ENCODE measurements at regions not wholly inside any gene's neighbourhood (a gene's known extent, or its start where the extent isn't known, plus 50 kb on each side); places are given as distances from the start of the nearest gene placed in this dataset.

- no peak for TF ChIP-seq POLR2A (IDR thresholded peaks at IDR 0.05; ENCODE audit: low read depth, low read length)
- TF ChIP-seq POLR2AphosphoS5 (IDR thresholded peaks at IDR 0.05; ENCODE audit: low read depth, low read length): no peak
- TF ChIP-seq TAF1 (IDR thresholded peaks at IDR 0.05; ENCODE audit: low read depth, low read length): no peak
- no peak for TF ChIP-seq POU2F2 (IDR thresholded peaks at IDR 0.05; ENCODE audit: low read depth, low read length)
- TF ChIP-seq SPI1 (IDR thresholded peaks at IDR 0.05; ENCODE audit: low read depth, low read length): no peak
Observed at GRCh38 chr4:132108784-132109183, 1040.3 kb upstream of the PCDH10 start.

Data from GM12891 (cell line).